PC-9 (cell line): ENCODE measurements at regions not wholly inside any gene's neighbourhood (a gene's known extent, or its start where the extent isn't known, plus 50 kb on each side); places are given as distances from the start of the nearest gene placed in this dataset.

ENCODE experiments used
- BruUV-seq: library from RNA; stranded (reverse); fragments of 400-500 nt; replicated peaks from 2 replicates; lab custom pipeline; 2021; lab: Mats Ljungman, UMichigan
- CTCF ChIA-PET: fragments of 300-600 bp; sonication (Branson Sonifier 250); formaldehyde crosslinking; loops from one replicate; lab custom pipeline; 2022; ENCODE audit warnings: antibody characterized with exemption; lab: Charles Lee
- POLR2A ChIA-PET: fragments of 300-600 bp; sonication (Branson Sonifier 250); formaldehyde crosslinking; loops from one replicate; lab custom pipeline; 2022; ENCODE audit warnings: antibody characterized with exemption; ENCODE audit not compliant: unreplicated experiment; lab: Charles Lee
- DNase-seq, 2 experiments: peaks; one replicate each; pipeline versions ENCODE4 v3.0.0 to v3.0.0-alpha.2; 2015 to 2022; ENCODE audit warnings: mixed read lengths in 1 of 2
- H2AFZ ChIP-seq: fragments of 200-600 bp; sonication (generic); 2 replicates; pipeline ENCODE4 v1.8.1; 2017; ENCODE audit warnings: antibody characterized with exemption
- H3F3A ChIP-seq: fragments of 200-600 bp; sonication (generic); 2 replicates; pipeline ENCODE4 v1.8.1; 2017; ENCODE audit warnings: antibody characterized with exemption, mild to moderate bottlenecking, low read depth; ENCODE audit not compliant: insufficient read depth
- H3K27ac ChIP-seq: fragments of 200-600 bp; sonication (generic); 2 replicates; pipeline ENCODE4 v1.6.1; 2016; ENCODE audit warnings: mixed run types
- H3K27me3 ChIP-seq: fragments of 200-600 bp; sonication (generic); 2 replicates; pipeline ENCODE4 v1.6.1; 2016; ENCODE audit warnings: low read depth, mixed run types; ENCODE audit not compliant: insufficient read depth
- H3K36me3 ChIP-seq: fragments of 200-600 bp; sonication (generic); 2 replicates; pipeline ENCODE4 v1.6.1; 2016; ENCODE audit warnings: low read depth, mixed run types
- H3K4me1 ChIP-seq: fragments of 200-600 bp; sonication (generic); replicated peaks from 2 replicates; pipeline ENCODE4 v1.6.1; 2016; ENCODE audit warnings: mixed run types; ENCODE audit not compliant: insufficient read depth
- H3K4me2 ChIP-seq: fragments of 200-600 bp; sonication (generic); 2 replicates; pipeline ENCODE4 v1.6.1; 2017; ENCODE audit warnings: mixed run types
- H3K4me3 ChIP-seq: fragments of 200-600 bp; sonication (generic); 2 replicates; pipeline ENCODE4 v1.6.1; 2016; ENCODE audit warnings: mixed run types
- H3K79me2 ChIP-seq: fragments of 200-600 bp; sonication (generic); 2 replicates; pipeline ENCODE4 v1.6.1; 2017; ENCODE audit warnings: low read depth, mixed run types
- H3K9me2 ChIP-seq: fragments of 200-600 bp; sonication (generic); 2 replicates; pipeline ENCODE4 v1.8.1; 2017; ENCODE audit warnings: mild to moderate bottlenecking; ENCODE audit not compliant: insufficient read depth
- H3K9me3 ChIP-seq: fragments of 200-600 bp; sonication (generic); 2 replicates; pipeline ENCODE4 v1.8.1; 2016; ENCODE audit warnings: low read depth; ENCODE audit not compliant: insufficient read depth
- H4K20me1 ChIP-seq: fragments of 200-600 bp; sonication (generic); 2 replicates; pipeline ENCODE4 v1.8.1; 2017; ENCODE audit not compliant: insufficient read depth
- CTCF ChIP-seq: fragments of 200-600 bp; sonication (generic); conservative IDR thresholded peaks from 2 replicates; pipeline ENCODE4 v1.6.1; 2017; ENCODE audit warnings: mixed run types, antibody characterized with exemption, mild to moderate bottlenecking, moderate library complexity
- EZH2 ChIP-seq: fragments of 200-600 bp; sonication (generic); IDR thresholded peaks from 2 replicates; pipeline ENCODE4 v1.8.0; 2017; ENCODE audit warnings: antibody characterized with exemption, low read depth
- intact Hi-C: fragments of 100-400 bp; cut with micrococcal nuclease; formaldehyde crosslinking; loops from one replicate; pipeline ENCODE4 v1.10.0; 2022; ENCODE audit not compliant: unreplicated experiment

DNA sequence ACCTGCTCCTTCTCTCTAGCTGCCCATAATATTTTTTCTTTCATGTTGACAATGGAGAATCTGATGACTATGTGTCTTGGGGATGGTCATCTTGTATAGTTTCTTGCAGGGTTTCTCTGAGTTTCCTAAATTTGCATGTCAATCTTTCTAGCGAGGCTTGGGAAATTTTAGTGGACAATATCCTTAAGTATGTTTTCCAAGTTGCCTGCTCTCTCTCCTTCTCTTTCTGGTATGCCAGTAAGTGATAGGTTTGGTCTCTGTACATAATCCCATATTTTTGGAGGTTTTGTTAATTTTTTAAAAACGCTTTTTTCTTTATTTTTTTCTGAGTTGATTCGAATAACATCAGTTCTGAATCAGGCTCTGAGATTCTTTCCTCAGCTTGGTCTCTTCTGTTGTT, 370.9 kb upstream of the LYPLAL1 start:
- no peak overlapping the region for H3K4me2 ChIP-seq
- H3K4me1 ChIP-seq, result no peaks in the 10 kb centered on the region
- CTCF ChIA-PET, result no interaction called here
- no peak overlapping the region for H2AFZ ChIP-seq
- no peak for DNase-seq
- H3F3A ChIP-seq, result no peaks in the 10 kb centered on the region
- no peak for TF ChIP-seq EZH2
- TF ChIP-seq CTCF, result no peak
- no peaks in the 10 kb centered on the region for H4K20me1 ChIP-seq
- H3K36me3 ChIP-seq, result no peaks in the 10 kb centered on the region
- no peak overlapping the region for H3K27ac ChIP-seq
- POLR2A ChIA-PET, result no interaction called here
- H3K4me3 ChIP-seq, result no peak overlapping the region
- no peaks in the 10 kb centered on the region for H3K27me3 ChIP-seq
- H3K9me2 ChIP-seq, result 0 out of 2 replicates have a peak, but pooled peaks cover 4% of the 10 kb centered on the region
- no peaks in the 10 kb centered on the region for H3K79me2 ChIP-seq
- no TSS peak for BruUV-seq
- no peaks in the 10 kb centered on the region for H3K9me3 ChIP-seq
- intact Hi-C loops, result no loop called here

DNA sequence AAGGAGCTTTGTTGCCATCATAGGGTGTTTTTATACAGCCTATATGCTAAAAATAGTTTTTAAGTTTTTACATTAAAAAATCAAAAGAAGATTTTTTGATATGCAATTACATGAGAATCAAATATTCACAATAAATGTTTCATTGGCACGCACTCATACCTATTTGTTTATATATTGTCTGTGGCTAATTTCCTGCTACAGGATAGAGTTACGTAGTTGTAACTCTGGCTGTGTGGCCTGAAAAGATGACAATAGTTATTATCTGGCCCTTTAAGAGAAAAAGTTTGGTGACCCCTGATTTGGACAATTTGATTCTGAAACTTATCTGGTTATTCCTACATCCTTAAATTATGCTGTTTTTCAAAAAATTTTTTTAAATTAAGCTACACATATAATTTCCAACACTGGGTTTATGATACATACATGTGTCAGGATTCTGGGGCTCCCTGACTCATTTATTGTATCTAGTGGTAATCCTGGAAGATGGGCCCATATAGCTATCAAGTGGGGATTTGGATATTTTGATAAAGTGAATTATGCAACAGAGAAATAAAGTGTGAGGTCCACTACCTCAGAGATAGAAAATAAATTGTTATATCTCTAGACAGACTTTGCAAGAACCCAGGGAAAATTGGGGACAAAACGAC, 370.2 kb upstream of the LYPLAL1 start:
- no peak overlapping the region for H3K4me2 ChIP-seq
- POLR2A ChIA-PET, result no interaction called here
- H3K36me3 ChIP-seq, result no peaks in the 10 kb centered on the region
- no peaks in the 10 kb centered on the region for H3K9me3 ChIP-seq
- no peaks in the 10 kb centered on the region for H3K4me1 ChIP-seq
- no peak overlapping the region for H3K4me3 ChIP-seq
- intact Hi-C loops, result no loop called here
- no peak for DNase-seq
- no TSS peak for BruUV-seq
- H2AFZ ChIP-seq, result no peak overlapping the region
- no peaks in the 10 kb centered on the region for H3K79me2 ChIP-seq
- no peak overlapping the region for H3K27ac ChIP-seq
- TF ChIP-seq EZH2, result no peak
- TF ChIP-seq CTCF, result no peak
- H3K27me3 ChIP-seq, result no peaks in the 10 kb centered on the region
- H4K20me1 ChIP-seq, result no peaks in the 10 kb centered on the region
- CTCF ChIA-PET, result no interaction called here
- 0 out of 2 replicates have a peak, but pooled peaks cover 4% of the 10 kb centered on the region for H3K9me2 ChIP-seq
- no peaks in the 10 kb centered on the region for H3F3A ChIP-seq

DNA sequence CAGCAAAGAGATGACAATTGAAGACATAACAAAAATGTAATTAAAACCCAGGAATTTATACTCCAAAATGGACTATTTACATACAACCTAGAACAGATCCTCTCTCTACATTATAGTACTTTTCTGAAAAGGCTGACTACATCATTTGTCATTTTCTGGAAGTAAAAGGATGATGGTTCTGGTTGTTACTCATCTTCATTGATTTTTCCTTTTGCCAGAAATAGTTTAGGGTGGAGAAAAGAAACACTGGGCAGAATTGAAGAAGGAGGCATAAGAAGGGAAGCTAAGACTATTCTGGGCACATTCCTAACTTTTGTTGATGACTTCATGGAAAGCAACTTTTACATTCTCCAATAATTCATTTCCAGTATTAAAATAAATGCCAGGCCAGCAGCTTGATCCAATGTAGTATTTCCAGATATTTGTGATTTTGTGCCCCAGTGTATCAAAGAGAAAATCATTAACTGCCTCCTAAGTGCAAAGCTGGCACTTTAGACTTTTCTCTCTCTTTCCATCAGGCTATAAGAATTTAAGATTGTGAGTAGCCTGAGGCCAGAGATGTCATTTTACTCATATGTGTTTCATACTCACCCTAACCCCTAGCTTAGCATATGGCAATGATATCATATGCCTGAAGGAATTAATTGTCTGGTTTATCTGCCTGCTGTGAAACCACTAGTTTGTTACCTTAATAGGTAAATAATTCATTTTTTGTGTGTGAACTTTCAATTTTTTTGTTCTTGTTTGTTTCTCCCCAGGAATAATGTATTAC, 369.5 kb upstream of the LYPLAL1 start:
- no TSS peak for BruUV-seq
- H3K4me2 ChIP-seq, result no peak overlapping the region
- no peaks in the 10 kb centered on the region for H4K20me1 ChIP-seq
- no peaks in the 10 kb centered on the region for H3F3A ChIP-seq
- POLR2A ChIA-PET, result no interaction called here
- no peak overlapping the region for H3K27ac ChIP-seq
- no peaks in the 10 kb centered on the region for H3K9me3 ChIP-seq
- H3K4me3 ChIP-seq, result no peak overlapping the region
- CTCF ChIA-PET, result no interaction called here
- no peaks in the 10 kb centered on the region for H3K4me1 ChIP-seq
- H3K79me2 ChIP-seq, result no peaks in the 10 kb centered on the region
- intact Hi-C loops, result no loop called here
- TF ChIP-seq EZH2 (no peak), CTCF (no peak)
- DNase-seq, result no peak
- peaks cover 9% of the 10 kb centered on the region; the same call in 1 of the 2 replicates for H3K9me2 ChIP-seq
- no peaks in the 10 kb centered on the region for H3K36me3 ChIP-seq
- H2AFZ ChIP-seq, result no peak overlapping the region
- H3K27me3 ChIP-seq, result no peaks in the 10 kb centered on the region
